ENCODE measurements at regions not wholly inside any gene's neighbourhood (a gene's known extent, or its start where the extent isn't known, plus 50 kb on each side); places are given as distances from the start of the nearest gene placed in this dataset.

DNA sequence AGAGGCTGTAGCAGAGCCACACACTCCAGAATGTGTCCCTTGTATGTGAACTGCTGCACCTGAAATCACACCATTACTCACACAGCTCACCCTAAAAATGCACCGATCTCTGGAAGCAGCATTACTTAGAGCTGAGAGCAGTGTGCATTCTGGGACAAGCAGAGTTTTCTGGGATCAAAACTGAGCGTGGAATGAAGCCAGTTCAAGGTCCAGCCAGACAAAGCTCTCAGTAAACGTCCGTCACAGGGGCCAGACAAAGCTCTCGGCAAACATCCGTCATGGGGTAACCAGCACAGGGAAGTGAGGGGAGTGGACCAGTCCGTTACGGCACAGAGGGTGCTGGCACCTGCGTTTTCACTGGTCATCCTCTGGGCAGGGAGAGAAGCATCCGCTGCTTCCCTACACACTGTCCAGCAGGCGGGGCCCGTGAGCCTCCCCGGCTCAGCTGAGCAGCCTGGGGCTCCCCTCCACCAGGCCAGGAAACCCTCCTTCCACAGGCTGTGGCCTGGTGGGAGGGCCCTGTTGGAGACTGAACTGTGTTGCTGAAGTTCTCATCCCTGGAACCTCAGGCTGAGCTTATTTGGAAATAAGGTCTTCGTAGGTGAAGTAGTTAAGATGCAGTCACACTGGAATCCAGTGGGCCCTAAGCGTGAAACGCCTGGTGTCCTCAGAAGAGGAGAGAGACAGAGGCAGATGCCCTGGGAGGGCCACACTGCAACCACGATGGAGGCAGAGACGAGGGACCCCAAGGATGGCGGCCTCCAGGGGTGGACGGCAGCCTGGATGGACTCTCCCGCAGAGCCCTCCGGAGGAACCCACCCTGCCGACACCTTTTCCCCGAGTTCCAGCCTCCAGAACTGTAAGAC, 883.9 kb downstream of the BRD1 start (continued):
- TF ChIP-seq, protein P1, sequence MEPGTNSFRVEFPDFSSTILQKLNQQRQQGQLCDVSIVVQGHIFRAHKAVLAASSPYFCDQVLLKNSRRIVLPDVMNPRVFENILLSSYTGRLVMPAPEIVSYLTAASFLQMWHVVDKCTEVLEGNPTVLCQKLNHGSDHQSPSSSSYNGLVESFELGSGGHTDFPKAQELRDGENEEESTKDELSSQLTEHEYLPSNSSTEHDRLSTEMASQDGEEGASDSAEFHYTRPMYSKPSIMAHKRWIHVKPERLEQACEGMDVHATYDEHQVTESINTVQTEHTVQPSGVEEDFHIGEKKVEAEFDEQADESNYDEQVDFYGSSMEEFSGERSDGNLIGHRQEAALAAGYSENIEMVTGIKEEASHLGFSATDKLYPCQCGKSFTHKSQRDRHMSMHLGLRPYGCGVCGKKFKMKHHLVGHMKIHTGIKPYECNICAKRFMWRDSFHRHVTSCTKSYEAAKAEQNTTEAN (CRISPR knock-in tag; conservative IDR thresholded peaks at IDR 0.05) = no peak
- TF ChIP-seq, protein P2, sequence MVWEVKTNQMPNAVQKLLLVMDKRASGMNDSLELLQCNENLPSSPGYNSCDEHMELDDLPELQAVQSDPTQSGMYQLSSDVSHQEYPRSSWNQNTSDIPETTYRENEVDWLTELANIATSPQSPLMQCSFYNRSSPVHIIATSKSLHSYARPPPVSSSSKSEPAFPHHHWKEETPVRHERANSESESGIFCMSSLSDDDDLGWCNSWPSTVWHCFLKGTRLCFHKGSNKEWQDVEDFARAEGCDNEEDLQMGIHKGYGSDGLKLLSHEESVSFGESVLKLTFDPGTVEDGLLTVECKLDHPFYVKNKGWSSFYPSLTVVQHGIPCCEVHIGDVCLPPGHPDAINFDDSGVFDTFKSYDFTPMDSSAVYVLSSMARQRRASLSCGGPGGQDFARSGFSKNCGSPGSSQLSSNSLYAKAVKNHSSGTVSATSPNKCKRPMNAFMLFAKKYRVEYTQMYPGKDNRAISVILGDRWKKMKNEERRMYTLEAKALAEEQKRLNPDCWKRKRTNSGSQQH (CRISPR knock-in tag; IDR thresholded peaks at IDR 0.05; ENCODE audit: low read depth) = no peak
- TF ChIP-seq ZNF331 (CRISPR knock-in tag; IDR thresholded peaks at IDR 0.05) (peak; percentile 91), CBFB (CRISPR knock-in tag; IDR thresholded peaks at IDR 0.05) (0 out of 2 replicates have a peak, but pooled peaks have one; percentile 46), ZSCAN22 (CRISPR knock-in tag; IDR thresholded peaks at IDR 0.05) (no peak), ZSCAN31 (CRISPR knock-in tag; IDR thresholded peaks at IDR 0.05; ENCODE audit: low read depth) (peak; percentile 80), ZEB1 (IDR thresholded peaks at IDR 0.05; ENCODE audit: insufficient replicate concordance, low read depth) (no peak), BCL6 (CRISPR knock-in tag; IDR thresholded peaks at IDR 0.05) (peak; percentile 44; the same call in 1 of the 2 replicates), RFX1 (IDR thresholded peaks at IDR 0.05) (no peak), ZNF143 (CRISPR knock-in tag; IDR thresholded peaks at IDR 0.05) (peak; percentile 85)
- TF ChIP-seq, protein P3, sequence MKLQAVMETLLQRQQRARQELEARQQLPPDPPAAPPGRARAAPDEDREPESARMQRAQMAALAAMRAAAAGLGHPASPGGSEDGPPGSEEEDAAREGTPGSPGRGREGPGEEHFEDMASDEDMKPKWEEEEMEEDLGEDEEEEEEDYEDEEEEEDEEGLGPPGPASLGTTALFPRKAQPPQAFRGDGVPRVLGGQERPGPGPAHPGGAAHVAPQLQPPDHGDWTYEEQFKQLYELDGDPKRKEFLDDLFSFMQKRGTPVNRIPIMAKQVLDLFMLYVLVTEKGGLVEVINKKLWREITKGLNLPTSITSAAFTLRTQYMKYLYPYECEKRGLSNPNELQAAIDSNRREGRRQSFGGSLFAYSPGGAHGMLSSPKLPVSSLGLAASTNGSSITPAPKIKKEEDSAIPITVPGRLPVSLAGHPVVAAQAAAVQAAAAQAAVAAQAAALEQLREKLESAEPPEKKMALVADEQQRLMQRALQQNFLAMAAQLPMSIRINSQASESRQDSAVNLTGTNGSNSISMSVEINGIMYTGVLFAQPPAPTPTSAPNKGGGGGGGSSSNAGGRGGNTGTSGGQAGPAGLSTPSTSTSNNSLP (IDR thresholded peaks at IDR 0.05; ENCODE audit: low read depth, low read length) = 0 out of 2 replicates have a peak, but pooled peaks have one; percentile 57
- TF ChIP-seq, protein P4, sequence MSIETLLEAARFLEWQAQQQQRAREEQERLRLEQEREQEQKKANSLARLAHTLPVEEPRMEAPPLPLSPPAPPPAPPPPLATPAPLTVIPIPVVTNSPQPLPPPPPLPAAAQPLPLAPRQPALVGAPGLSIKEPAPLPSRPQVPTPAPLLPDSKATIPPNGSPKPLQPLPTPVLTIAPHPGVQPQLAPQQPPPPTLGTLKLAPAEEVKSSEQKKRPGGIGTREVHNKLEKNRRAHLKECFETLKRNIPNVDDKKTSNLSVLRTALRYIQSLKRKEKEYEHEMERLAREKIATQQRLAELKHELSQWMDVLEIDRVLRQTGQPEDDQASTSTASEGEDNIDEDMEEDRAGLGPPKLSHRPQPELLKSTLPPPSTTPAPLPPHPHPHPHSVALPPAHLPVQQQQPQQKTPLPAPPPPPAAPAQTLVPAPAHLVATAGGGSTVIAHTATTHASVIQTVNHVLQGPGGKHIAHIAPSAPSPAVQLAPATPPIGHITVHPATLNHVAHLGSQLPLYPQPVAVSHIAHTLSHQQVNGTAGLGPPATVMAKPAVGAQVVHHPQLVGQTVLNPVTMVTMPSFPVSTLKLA (IDR thresholded peaks at IDR 0.05) = no peak
- TF ChIP-seq, protein P5, sequence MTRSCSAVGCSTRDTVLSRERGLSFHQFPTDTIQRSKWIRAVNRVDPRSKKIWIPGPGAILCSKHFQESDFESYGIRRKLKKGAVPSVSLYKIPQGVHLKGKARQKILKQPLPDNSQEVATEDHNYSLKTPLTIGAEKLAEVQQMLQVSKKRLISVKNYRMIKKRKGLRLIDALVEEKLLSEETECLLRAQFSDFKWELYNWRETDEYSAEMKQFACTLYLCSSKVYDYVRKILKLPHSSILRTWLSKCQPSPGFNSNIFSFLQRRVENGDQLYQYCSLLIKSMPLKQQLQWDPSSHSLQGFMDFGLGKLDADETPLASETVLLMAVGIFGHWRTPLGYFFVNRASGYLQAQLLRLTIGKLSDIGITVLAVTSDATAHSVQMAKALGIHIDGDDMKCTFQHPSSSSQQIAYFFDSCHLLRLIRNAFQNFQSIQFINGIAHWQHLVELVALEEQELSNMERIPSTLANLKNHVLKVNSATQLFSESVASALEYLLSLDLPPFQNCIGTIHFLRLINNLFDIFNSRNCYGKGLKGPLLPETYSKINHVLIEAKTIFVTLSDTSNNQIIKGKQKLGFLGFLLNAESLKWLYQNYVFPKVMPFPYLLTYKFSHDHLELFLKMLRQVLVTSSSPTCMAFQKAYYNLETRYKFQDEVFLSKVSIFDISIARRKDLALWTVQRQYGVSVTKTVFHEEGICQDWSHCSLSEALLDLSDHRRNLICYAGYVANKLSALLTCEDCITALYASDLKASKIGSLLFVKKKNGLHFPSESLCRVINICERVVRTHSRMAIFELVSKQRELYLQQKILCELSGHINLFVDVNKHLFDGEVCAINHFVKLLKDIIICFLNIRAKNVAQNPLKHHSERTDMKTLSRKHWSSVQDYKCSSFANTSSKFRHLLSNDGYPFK (CRISPR knock-in tag; IDR thresholded peaks at IDR 0.05; ENCODE audit: borderline replicate concordance) = no peak; the same call in 1 of the 2 replicates
- TF ChIP-seq, protein P6, sequence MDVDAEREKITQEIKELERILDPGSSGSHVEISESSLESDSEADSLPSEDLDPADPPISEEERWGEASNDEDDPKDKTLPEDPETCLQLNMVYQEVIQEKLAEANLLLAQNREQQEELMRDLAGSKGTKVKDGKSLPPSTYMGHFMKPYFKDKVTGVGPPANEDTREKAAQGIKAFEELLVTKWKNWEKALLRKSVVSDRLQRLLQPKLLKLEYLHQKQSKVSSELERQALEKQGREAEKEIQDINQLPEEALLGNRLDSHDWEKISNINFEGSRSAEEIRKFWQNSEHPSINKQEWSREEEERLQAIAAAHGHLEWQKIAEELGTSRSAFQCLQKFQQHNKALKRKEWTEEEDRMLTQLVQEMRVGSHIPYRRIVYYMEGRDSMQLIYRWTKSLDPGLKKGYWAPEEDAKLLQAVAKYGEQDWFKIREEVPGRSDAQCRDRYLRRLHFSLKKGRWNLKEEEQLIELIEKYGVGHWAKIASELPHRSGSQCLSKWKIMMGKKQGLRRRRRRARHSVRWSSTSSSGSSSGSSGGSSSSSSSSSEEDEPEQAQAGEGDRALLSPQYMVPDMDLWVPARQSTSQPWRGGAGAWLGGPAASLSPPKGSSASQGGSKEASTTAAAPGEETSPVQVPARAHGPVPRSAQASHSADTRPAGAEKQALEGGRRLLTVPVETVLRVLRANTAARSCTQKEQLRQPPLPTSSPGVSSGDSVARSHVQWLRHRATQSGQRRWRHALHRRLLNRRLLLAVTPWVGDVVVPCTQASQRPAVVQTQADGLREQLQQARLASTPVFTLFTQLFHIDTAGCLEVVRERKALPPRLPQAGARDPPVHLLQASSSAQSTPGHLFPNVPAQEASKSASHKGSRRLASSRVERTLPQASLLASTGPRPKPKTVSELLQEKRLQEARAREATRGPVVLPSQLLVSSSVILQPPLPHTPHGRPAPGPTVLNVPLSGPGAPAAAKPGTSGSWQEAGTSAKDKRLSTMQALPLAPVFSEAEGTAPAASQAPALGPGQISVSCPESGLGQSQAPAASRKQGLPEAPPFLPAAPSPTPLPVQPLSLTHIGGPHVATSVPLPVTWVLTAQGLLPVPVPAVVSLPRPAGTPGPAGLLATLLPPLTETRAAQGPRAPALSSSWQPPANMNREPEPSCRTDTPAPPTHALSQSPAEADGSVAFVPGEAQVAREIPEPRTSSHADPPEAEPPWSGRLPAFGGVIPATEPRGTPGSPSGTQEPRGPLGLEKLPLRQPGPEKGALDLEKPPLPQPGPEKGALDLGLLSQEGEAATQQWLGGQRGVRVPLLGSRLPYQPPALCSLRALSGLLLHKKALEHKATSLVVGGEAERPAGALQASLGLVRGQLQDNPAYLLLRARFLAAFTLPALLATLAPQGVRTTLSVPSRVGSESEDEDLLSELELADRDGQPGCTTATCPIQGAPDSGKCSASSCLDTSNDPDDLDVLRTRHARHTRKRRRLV (CRISPR knock-in tag; IDR thresholded peaks at IDR 0.05) = peak; percentile 79; the same call in 1 of the 2 replicates

All from HepG2 (cell line).